Mesothelial cell of epicardium (in vitro differentiated cells): ENCODE measurements at regions not wholly inside any gene's neighbourhood (a gene's known extent, or its start where the extent isn't known, plus 50 kb on each side); places are given as distances from the start of the nearest gene placed in this dataset.

Experiments
- DNase-seq, 2 experiments: peaks; one replicate each; pipeline ENCODE4 v3.0.0; 2021; ENCODE audit warnings: low spot score in 2 of 2; ENCODE audit not compliant: unreplicated experiment in 2 of 2
- H3K27ac Mint-ChIP-seq: 2 replicates; pipeline ENCODE4 v1.8.0; 2021; ENCODE audit warnings: mixed read lengths
- H3K27me3 Mint-ChIP-seq: 2 replicates; pipeline ENCODE4 v1.8.0; 2021; ENCODE audit warnings: low read depth, mixed read lengths
- H3K36me3 Mint-ChIP-seq: 2 replicates; pipeline ENCODE4 v1.8.0; 2021; ENCODE audit warnings: mixed read lengths
- H3K4me1 Mint-ChIP-seq: 2 replicates; pipeline ENCODE4 v1.8.0; 2021; ENCODE audit warnings: mixed read lengths
- H3K4me3 Mint-ChIP-seq: 2 replicates; pipeline ENCODE4 v1.8.0; 2021; ENCODE audit warnings: mild to moderate bottlenecking, moderate library complexity, mixed read lengths
- H3K9me3 Mint-ChIP-seq: 2 replicates; pipeline ENCODE4 v1.8.0; 2021; ENCODE audit warnings: mixed read lengths
- CTCF ChIP-seq: fragments of 200-600 bp; sonication (generic); IDR thresholded peaks from one replicate; pipeline ENCODE4 v1.5.0; 2021; ENCODE audit warnings: antibody characterized with exemption; ENCODE audit not compliant: unreplicated experiment

GRCh38 chr1:221309723-221310122 is 430.5 kb downstream of the HLX start:
- H3K4me1 Mint-ChIP-seq: peaks cover 20% of the 10 kb centered on the region
- H3K4me3 Mint-ChIP-seq: no peak overlapping the region
- no peak for DNase-seq
- H3K36me3 Mint-ChIP-seq: no peaks in the 10 kb centered on the region
- peaks cover 13% of the 10 kb centered on the region for H3K27me3 Mint-ChIP-seq
- TF ChIP-seq CTCF: no peak
- no peaks in the 10 kb centered on the region for H3K9me3 Mint-ChIP-seq
- no peak overlapping the region for H3K27ac Mint-ChIP-seq

- TF ChIP-seq CTCF: no peak
- Mint-ChIP-seq H3K4me1 (peaks cover 19% of the 10 kb centered on the region), H3K36me3 (no peaks in the 10 kb centered on the region), H3K27me3 (peaks cover 13% of the 10 kb centered on the region), H3K9me3 (no peaks in the 10 kb centered on the region), H3K27ac (no peak overlapping the region), H3K4me3 (no peak overlapping the region)
- DNase-seq: no peak
Observed at GRCh38 chr1:221310180-221310579, 430.9 kb downstream of the HLX start.

GRCh38 chr1:221315330-221315729 is 426.6 kb downstream of the DUSP10 start:
- TF ChIP-seq CTCF: no peak
- H3K27me3 Mint-ChIP-seq: peaks cover 3% of the 10 kb centered on the region
- H3K9me3 Mint-ChIP-seq: no peaks in the 10 kb centered on the region
- no peak for DNase-seq
- no peak overlapping the region for H3K4me3 Mint-ChIP-seq
- H3K36me3 Mint-ChIP-seq: no peaks in the 10 kb centered on the region
- peaks cover 10% of the 10 kb centered on the region for H3K4me1 Mint-ChIP-seq
- no peak overlapping the region for H3K27ac Mint-ChIP-seq

GRCh38 chr1:221316491-221317056 is 425.3 kb downstream of the DUSP10 start:
- Mint-ChIP-seq H3K36me3 (no peaks in the 10 kb centered on the region), H3K4me3 (no peak overlapping the region), H3K4me1 (peaks cover 5% of the 10 kb centered on the region), H3K27me3 (peaks cover 2% of the 10 kb centered on the region), H3K9me3 (no peaks in the 10 kb centered on the region), H3K27ac (no peak overlapping the region)
- TF ChIP-seq CTCF: no peak
- DNase-seq: no peak

- Mint-ChIP-seq H3K4me3 (no peak overlapping the region), H3K27me3 (peaks cover 2% of the 10 kb centered on the region), H3K4me1 (peaks cover 5% of the 10 kb centered on the region), H3K9me3 (no peaks in the 10 kb centered on the region), H3K27ac (no peak overlapping the region), H3K36me3 (no peaks in the 10 kb centered on the region)
- no peak for DNase-seq
- TF ChIP-seq CTCF: no peak
Observed at GRCh38 chr1:221317537-221317936, 424.4 kb downstream of the DUSP10 start.

GRCh38 chr1:221327954-221328353 is 413.9 kb downstream of the DUSP10 start:
- H3K36me3 Mint-ChIP-seq: peaks cover 18% of the 10 kb centered on the region
- peaks cover 11% of the 10 kb centered on the region for H3K4me1 Mint-ChIP-seq
- no peak for TF ChIP-seq CTCF
- H3K27ac Mint-ChIP-seq: no peak overlapping the region
- H3K27me3 Mint-ChIP-seq: peaks cover 5% of the 10 kb centered on the region
- peaks cover 32% of the 10 kb centered on the region for H3K9me3 Mint-ChIP-seq
- DNase-seq: no peak
- H3K4me3 Mint-ChIP-seq: no peak overlapping the region
